ENCODE measurements at regions not wholly inside any gene's neighbourhood (a gene's known extent, or its start where the extent isn't known, plus 50 kb on each side); places are given as distances from the start of the nearest gene placed in this dataset.

DNA sequence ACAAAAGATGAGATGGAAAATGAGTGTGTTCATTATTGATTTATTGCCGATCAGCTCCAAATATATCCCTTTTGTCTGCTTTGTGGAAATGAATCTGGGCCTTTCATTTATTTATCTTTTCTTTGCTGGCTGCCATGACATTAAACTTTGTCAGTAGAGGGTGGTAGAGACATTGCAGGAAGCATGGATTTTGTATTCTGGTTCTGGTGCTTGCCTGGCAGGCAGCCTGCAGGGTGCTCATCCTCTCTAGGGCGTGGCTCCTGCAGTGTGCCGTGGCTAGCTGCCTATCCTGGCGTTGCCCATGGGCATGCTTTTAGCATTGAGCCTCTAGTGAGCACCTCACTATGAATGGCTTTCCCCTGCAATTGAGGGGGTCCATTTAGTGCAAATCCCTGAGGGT is 593.1 kb downstream of the RNF144A start:
- H3K27ac ChIP-seq (ENCODE audit: low read depth, low read length), result no peak overlapping the region
- H3K9me3 ChIP-seq (ENCODE audit: control insufficient read depth, low read length), result no peaks in the 10 kb centered on the region
- H3K4me1 Mint-ChIP-seq, result no peaks in the 10 kb centered on the region
- no peak for DNase-seq
- no peaks in the 10 kb centered on the region for H3K9me3 Mint-ChIP-seq
- no peak overlapping the region for H3K4me3 ChIP-seq (ENCODE audit: low read length)
- H3K9ac ChIP-seq (ENCODE audit: extremely low read depth, low read length, poor library complexity, severe bottlenecking), result no peak overlapping the region
- H3K36me3 Mint-ChIP-seq (ENCODE audit: low read depth), result no peaks in the 10 kb centered on the region
- no peaks in the 10 kb centered on the region for H3K27me3 ChIP-seq (ENCODE audit: control insufficient read depth, insufficient read depth, low read length, poor library complexity, severe bottlenecking)
- WGBS, 2 experiments (ENCODE audit: insufficient coverage in 1 of 2, insufficient read length in 1 of 2), result 93 to 100% methylated on average over 1 to 4 of the region's 4 CpGs
- H3K4me3 Mint-ChIP-seq, result no peak overlapping the region
- no peaks in the 10 kb centered on the region for H3K27me3 Mint-ChIP-seq (ENCODE audit: insufficient read depth)
- no peak overlapping the region for H3K27ac Mint-ChIP-seq
- no peaks in the 10 kb centered on the region for H3K36me3 ChIP-seq (ENCODE audit: control insufficient read depth, insufficient read depth, low read length)
- TF ChIP-seq, protein P1, sequence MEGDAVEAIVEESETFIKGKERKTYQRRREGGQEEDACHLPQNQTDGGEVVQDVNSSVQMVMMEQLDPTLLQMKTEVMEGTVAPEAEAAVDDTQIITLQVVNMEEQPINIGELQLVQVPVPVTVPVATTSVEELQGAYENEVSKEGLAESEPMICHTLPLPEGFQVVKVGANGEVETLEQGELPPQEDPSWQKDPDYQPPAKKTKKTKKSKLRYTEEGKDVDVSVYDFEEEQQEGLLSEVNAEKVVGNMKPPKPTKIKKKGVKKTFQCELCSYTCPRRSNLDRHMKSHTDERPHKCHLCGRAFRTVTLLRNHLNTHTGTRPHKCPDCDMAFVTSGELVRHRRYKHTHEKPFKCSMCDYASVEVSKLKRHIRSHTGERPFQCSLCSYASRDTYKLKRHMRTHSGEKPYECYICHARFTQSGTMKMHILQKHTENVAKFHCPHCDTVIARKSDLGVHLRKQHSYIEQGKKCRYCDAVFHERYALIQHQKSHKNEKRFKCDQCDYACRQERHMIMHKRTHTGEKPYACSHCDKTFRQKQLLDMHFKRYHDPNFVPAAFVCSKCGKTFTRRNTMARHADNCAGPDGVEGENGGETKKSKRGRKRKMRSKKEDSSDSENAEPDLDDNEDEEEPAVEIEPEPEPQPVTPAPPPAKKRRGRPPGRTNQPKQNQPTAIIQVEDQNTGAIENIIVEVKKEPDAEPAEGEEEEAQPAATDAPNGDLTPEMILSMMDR (conservative IDR thresholded peaks at IDR 0.05), result peak; percentile 28
- H3K4me1 ChIP-seq (ENCODE audit: control insufficient read depth, insufficient read depth, low read length), result no peaks in the 10 kb centered on the region

GRCh38 chr2:7513834-7514233 is 596.6 kb downstream of the RNF144A start:
- Histone ChIP-seq H3K27ac (ENCODE audit: low read depth, low read length) (no peak overlapping the region), H3K9ac (ENCODE audit: extremely low read depth, low read length, poor library complexity, severe bottlenecking) (no peak overlapping the region), H3K27me3 (ENCODE audit: control insufficient read depth, insufficient read depth, low read length, poor library complexity, severe bottlenecking) (no peaks in the 10 kb centered on the region), H3K4me1 (ENCODE audit: control insufficient read depth, insufficient read depth, low read length) (no peaks in the 10 kb centered on the region), H3K9me3 (ENCODE audit: control insufficient read depth, low read length) (no peaks in the 10 kb centered on the region), H3K36me3 (ENCODE audit: control insufficient read depth, insufficient read depth, low read length) (no peaks in the 10 kb centered on the region), H3K4me3 (ENCODE audit: low read length) (no peak overlapping the region)
- Mint-ChIP-seq H3K27me3 (ENCODE audit: insufficient read depth) (no peaks in the 10 kb centered on the region), H3K27ac (no peak overlapping the region), H3K4me1 (no peaks in the 10 kb centered on the region), H3K9me3 (no peaks in the 10 kb centered on the region), H3K4me3 (no peak overlapping the region), H3K36me3 (ENCODE audit: low read depth) (no peaks in the 10 kb centered on the region)
- no peak for DNase-seq
- WGBS, 2 experiments (ENCODE audit: insufficient coverage in 1 of 2, insufficient read length in 1 of 2), result 91 to 96% methylated on average over 3 of the region's 3 CpGs
- TF ChIP-seq, protein P1 (conservative IDR thresholded peaks at IDR 0.05), result no peak

DNA sequence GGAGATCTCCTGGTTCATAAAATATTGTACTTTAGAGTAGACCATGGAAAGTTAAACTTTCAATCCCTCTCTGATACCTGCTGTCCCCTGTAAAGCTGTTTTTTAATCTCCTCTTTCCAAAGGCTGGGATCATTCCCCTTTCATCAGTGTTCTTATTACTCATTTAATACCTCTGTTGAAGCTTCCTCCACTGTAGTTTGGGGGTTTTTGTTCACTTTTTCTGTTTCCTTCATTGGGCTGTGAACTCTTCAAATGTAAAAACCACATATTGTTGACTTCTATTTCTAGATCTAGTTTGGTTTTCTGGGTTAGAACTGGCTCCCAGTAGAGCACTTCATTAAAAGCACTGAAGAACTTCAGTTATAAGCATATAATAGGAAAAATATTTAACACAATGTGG is 598.1 kb downstream of the RNF144A start:
- no peak overlapping the region for H3K4me3 Mint-ChIP-seq
- no peaks in the 10 kb centered on the region for H3K9me3 Mint-ChIP-seq
- Histone ChIP-seq H3K4me3 (ENCODE audit: low read length) (no peak overlapping the region), H3K36me3 (ENCODE audit: control insufficient read depth, insufficient read depth, low read length) (no peaks in the 10 kb centered on the region), H3K27me3 (ENCODE audit: control insufficient read depth, insufficient read depth, low read length, poor library complexity, severe bottlenecking) (no peaks in the 10 kb centered on the region), H3K9me3 (ENCODE audit: control insufficient read depth, low read length) (no peaks in the 10 kb centered on the region), H3K4me1 (ENCODE audit: control insufficient read depth, insufficient read depth, low read length) (no peaks in the 10 kb centered on the region), H3K9ac (ENCODE audit: extremely low read depth, low read length, poor library complexity, severe bottlenecking) (no peak overlapping the region), H3K27ac (ENCODE audit: low read depth, low read length) (no peak overlapping the region)
- H3K36me3 Mint-ChIP-seq (ENCODE audit: low read depth), result no peaks in the 10 kb centered on the region
- H3K4me1 Mint-ChIP-seq, result peaks cover 1% of the 10 kb centered on the region
- TF ChIP-seq, protein P1 (conservative IDR thresholded peaks at IDR 0.05), result no peak
- no peak overlapping the region for H3K27ac Mint-ChIP-seq
- H3K27me3 Mint-ChIP-seq (ENCODE audit: insufficient read depth), result no peaks in the 10 kb centered on the region
- no peak for DNase-seq

Data from endodermal cell (in vitro differentiated cells).